Fibroblast of gingiva (primary cell): ENCODE measurements at regions not wholly inside any gene's neighbourhood (a gene's known extent, or its start where the extent isn't known, plus 50 kb on each side); places are given as distances from the start of the nearest gene placed in this dataset.

Source experiments
- DNase-seq: peaks from one replicate; pipeline ENCODE4 v3.0.0-alpha.2; 2011; ENCODE audit warnings: low read depth

DNA sequence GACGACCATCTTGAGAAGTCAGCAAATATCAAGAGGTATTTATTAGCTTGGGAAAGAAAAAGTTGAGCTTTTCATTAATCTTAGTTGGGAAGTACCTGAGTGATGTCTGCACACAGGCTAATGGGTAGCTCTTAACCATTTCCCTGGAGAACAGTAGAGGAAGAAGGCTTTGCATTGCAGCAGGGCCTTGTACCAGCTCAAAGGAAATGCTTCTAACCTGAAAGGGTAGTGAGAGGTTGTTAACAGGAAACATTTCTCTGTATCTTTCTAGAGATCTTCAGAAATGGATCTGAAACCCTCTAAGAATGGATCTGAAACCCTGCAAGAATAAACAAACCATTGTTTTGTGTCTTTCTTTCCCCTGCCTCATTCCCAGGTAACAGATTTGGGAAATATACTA is 393.3 kb downstream of the PLK2 start:
- no peak for DNase-seq

DNA sequence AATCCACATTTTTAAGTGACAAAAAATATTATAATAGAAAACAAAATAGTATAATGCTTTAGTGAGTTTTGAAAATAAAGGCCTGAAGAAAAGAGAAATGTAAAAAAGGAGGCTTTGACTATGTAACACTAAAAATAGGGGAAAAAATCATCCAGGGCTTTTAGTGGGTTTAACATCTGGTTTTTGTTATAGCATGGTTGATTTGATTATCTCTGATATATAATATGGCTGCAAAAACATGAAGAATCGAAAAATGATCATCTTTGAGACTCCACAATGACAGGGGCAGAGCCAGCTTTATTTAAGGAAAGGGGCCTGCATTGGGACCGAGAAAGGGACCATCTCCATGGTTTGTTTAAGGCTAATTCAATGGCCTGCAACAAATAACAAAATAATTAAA is 393.8 kb downstream of the PLK2 start:
- no peak for DNase-seq

DNA sequence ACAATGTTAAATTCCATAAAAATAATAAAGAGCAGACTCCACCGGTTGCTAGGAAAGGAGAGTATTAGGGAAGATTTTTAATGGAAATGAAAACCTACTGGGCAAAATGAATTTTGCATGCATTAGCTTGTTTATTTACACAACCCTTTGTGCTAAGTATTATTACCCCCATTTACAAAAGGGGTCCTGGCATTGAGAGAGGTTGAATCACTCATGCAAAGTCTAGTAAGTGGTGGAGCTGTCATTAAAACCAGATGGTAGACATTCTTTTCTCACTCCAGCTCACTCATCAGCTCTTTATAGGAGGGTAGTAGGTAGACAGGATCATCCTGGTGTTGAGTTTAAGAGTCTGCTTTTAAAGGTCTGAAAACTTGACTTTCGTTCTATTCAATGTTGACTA is 395.1 kb downstream of the PLK2 start:
- peak; percentile 31 for DNase-seq

DNA sequence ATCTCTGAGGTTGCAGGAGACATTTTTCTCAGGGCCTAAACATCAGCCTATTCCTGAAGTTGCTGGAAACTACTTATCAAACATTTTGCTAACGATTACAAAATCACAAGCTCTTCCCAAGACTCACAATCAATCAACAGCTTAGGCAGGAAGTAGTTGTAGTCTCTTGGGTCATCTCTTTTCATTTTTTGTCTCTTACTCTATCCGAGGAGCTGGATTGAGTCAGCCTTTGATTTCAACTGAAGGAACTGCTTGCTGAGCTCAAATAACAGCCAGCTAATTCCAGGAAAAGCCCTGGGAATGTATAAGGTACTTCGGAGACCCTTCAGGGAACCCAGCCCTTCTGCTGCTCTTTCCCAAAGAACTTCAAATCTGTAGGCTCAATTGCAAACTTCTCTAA is 398.9 kb downstream of the PLK2 start:
- peak; percentile 58 for DNase-seq

DNA sequence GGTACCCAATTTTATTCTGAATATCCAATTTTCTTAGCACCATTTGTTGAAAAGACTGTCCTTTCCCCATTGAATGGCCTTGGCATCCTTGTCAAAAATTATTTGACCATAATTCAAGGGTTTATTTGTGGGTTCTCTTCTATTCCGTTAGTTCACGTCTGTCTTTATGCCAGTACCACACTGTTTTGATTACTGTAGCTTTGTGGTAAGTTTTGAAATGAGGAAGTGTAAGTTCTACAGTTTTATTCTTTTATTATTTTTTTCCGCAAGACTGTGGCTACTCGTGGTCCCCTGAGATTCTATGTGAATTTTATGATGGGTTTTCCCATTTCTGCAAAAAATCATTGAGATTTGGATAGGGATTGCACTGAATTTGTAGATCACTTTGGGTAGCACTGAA is 402.6 kb downstream of the PLK2 start:
- DNase-seq = no peak

DNA sequence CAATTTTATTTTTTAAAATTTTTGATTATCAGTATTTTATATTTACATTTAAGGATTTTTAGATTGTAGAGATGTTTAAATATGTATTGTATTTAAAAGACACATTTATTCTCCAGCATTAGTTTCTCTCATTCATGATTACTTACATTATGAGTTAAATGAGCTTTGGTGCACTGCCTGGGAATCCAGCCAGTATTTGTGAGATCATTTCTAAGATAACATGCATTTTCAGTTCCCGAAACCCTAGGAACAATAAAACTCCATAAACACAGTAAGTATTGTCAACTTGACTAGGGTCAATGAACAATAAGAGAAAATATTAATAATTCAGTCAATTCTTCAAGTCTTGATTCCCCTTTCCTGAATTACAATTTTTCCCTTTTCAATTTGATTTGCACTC is 403.3 kb downstream of the PLK2 start:
- no peak for DNase-seq

DNA sequence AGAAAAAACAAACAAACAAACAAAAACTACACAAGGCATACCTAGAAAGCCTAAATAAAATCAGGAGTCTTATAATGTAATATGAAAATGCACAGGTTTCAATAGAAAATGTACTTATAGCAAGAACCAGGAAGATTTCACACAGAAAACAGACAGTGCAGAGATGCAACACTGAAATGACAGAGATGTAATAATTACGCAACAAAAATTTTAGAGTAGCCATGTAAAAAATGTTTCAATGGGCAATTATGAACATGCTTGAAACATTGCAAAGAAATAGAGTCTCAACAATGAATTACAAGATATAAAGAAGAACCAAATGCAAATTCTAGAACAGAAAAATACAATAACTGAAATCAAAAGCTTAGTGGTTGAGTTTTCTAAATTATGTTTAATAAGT is 405.9 kb downstream of the PLK2 start:
- DNase-seq = no peak

DNA sequence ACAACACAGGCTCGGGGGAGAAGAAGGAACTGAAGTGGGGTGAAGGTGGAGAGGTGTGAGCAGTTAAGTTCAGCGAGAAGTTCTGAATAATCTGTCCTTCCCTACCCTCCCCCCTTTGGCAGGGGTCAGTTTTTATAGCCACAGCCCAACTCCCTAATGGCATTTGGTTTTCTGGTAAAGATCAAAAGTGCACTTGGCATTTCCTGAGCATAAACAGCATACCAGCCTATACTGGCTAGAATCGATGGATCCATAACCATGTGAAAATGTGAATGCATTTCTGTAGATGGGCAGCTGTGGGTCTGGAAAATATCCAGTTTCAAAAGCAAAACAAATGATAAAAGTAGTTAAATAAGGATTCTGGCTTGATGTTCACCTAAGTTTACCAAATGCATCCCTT is 410.9 kb downstream of the PLK2 start:
- no peak for DNase-seq

DNA sequence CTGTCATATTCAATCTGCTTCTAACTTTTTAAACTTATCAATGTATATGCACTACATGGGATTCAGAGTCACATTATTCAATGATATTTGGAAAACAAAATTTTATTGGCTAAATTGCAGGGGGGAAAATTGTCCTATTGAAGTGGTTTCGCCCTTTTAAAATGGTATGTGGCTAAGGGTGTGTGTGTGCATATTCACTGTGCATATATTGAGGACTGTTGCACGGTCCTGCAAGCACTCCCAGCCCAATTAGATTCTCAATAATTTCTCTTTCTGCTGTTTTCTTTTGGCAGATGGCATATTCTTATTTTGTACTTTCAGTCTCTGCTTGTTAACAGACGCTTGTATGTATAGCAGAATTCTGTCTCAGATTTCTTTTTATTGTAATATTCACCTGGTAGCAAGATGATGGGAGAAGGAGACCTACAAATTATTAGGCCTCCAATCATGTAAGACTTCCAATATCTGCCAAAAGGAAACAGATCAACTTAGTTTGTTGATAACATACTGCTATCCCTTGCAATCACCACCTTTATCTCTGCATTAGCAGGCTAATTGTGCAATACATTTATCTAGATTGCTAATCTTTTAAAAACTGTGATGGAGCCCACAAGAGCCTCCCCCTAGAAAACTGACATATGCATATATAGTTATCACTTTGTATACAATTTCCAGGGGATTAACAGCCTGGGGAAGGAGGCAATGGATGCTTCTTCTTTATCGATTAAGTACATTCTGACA is 411.5 kb downstream of the PLK2 start:
- DNase-seq = peak; percentile 0

DNA sequence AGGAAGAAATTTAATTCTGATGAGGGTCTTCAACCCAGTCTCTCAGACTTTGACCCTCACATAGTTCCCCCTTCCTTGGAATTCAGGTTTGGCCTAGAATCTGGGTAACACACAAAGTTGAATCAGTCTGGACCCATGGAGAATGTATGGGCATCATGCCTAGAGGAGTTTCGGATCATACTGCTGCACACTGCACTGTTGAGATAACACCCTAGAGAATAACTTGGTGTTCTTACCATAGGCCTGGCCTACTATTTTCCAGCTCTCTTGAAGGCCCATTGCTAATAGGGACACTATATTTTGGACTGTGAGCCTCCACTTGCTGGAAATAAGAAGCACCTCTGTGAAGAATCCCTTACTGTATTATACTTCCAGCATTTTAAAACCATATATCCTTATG is 413.5 kb downstream of the PLK2 start:
- peak; percentile 0 for DNase-seq

DNA sequence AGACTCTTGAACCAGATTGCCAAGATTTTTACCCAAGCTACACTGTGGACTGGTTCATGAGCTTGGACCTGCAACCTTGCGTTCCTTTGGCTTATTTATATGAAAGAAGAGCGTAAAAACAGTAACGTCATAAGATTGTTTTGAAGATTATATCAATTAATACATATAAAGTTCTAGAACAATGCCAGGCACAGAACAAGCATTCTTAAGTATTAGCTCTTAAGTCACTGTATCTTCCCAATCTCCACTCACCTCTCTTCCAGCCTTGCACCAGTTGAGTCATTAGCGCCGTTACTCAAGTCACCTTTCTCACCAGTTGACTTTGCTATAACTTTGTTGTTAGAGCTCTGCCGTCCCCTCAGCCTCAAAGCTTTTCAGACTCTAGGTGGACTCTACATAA is 415.7 kb downstream of the PLK2 start:
- DNase-seq = peak; percentile 0

DNA sequence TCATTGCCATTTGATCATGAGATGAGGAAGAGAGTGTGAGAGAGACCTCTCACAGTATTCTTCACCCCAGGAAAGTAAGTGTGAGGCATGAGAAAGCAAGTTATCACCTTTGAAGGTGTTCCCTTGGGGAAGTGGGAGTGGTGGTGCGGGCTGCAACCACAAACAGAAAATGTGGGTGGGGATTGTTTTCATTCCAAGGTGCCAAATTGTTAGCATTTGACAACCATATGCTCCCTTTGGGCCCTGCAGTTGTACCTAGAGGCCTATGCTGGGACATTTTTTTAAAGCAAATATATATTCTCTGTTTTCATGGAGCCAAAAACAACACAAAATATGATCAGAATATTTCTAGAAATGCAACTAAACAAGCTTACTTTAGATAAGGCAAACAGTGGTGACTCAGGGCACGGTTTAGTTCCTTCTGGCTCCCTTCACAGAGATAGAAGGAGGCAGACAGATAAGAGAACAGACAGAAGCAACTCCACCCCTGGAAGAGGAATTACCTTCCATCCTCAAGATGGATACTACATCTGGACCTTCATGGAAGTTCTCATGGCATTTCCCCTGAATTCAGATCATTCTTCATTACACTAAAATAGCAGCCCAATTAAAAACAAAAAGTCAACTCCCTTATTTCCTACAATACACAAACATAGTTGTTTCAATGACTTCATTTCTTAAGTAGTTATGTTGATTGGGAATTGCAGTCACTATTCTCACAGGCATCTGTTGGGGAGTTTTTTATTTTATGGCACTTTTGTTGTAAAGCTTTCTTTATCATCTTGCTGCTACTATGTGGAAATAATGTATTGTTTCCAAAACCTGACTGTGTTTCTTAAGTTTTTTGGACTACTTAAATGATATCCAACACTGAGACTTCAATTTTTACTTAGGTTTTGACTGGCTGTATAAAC is 416.6 kb downstream of the PLK2 start:
- peak; percentile 0 for DNase-seq

DNA sequence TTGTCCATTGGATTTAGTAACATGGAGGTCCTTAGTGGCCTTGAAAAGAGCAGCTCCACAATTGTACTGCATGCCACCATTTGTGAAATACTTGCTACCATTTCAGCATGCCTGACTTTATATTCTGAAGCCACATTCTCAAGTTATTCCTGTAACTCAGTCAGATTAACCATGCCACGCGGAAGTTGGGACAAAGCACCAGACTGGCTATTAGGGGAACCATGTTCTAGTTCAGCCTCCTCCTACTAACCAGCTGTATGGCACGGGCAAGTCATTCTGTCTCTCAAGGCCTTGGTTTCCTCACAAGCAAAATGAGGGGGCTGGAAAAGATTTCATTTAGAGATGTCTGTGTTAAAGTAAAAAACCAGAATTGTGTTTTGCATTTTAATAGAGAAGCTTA is 418.0 kb downstream of the PLK2 start:
- DNase-seq = peak; percentile 0

DNA sequence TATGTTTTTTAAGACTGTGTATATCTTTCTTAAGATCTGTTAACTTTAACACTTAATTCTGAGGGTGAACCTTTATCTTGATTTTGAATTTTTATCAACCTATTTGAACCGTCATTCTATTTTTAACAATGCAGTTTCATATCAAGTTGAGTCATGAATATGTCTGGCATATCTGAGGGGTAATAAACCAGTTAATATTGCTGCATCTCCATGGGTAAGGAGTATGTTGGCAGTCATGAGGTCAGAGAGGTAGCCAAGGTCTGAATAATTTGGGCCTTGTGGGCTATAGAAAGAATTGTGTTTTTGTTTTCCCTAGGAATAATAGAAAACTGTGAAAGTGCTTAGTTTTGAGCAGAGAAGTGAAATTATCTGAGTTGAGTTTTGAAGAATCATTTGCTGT is 419.0 kb downstream of the PLK2 start:
- no peak for DNase-seq

DNA sequence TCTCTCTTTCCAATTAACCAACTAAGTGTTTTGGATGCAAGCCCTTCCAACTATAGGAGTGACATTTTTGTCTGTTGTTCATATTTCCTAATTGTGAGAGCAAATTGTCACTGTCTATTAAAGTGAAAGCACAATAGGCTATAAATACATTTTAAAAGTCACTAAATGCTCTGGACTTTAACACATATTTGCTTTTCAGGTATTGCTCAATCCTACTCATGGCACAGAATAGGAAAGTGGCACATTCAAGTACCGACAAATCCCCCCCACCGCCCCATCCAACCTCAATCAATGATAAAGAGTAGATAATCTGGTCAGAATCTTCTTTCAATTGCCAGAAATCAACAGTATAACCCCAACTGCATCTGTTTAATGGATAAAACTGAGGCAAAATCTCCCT is 419.8 kb downstream of the PLK2 start:
- DNase-seq = peak; percentile 0

DNA sequence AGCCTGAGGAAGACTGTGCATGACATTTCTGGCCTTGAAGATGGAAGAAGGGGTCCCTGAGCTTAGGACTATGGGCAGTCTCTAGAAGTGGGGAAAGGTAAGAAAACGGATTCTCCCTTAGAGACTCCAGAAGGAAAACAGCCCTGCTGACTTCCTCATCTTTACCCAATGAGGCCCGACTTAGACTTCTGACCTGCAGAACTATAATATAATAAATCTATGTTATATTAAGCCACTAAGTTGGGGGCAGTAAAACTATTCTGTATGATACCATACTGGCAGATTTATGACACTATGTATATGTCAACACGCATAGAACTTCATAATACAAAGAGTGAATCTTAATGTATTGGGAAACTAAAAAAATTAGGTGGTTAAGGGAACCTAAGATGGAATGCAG is 422.0 kb downstream of the PLK2 start:
- DNase-seq = no peak

DNA sequence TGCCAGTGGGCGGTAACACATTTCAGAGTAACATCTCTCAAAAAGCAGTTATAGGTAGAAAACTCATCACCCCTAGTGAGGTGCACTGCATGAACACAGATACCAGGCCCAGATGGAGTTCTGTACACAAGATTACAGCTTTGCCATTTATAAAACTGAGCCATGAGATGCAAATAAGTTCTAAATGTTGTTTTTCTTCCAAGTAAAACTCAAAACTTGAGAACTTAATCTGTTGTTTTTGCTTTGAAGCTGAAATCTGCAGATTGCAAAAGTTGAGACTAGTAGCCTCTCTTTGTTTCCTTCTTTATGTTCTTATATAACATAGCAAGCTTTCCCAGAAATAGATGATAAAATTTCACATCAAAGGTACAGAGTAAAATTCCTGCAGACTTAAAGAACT is 434.1 kb downstream of the PLK2 start:
- DNase-seq = peak; percentile 0

DNA sequence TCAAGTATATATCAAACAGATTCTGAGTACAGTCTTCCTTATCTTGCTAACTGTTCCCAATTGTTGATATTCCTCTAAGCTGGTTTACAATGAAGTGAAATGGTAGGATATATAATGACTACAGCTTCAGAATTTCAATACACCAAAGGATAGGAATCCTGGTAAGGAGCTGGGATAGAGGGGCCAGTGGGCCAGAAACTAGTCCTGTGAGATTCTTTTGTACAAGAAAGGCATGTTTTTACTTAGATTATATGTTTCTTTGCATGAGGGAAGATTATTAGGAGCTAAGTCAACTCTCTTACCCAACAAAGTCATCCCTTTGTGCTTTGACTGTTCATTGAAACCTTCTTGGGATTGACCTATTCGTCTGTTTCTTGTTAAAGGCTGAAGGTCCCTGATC is 435.7 kb downstream of the PLK2 start:
- DNase-seq = peak; percentile 0

DNA sequence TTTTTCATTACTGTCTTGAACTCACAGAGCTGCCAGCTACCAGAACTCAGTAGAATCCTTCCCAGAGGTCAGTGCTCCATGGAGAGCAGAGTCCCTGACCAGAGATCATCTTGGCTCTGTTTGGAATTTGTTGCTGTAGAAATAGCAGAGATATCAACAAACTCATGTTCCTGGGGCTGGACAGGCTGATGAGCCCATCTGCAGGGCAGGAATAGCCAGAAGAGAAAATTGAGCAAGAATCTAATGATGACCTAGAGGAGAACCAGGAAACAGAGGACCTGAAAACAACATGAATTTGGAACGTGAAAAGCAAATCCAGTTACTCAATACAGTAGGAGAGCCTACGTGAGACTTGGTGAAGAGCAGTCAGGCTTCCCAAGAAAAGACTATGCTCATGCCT is 437.8 kb downstream of the PLK2 start:
- DNase-seq = peak; percentile 42

DNA sequence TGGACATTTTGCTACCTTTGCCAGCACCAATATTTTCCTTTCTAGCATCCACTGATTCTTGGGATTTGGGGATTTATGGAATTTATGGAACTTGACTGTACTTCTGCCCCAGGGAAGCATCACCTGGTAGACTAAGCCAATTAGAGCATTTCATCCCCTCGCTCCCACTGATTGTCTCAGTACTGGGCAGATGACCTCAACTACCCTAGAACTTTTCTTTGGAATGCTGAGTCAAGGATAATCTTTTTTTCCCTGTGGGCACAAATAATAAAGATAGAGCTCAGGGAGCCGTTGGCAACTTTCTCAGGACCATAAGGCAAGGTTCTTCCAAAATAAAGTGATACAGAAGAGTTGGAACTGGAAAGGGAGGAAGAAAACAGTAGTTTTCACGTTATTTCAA is 438.4 kb downstream of the PLK2 start:
- no peak for DNase-seq

DNA sequence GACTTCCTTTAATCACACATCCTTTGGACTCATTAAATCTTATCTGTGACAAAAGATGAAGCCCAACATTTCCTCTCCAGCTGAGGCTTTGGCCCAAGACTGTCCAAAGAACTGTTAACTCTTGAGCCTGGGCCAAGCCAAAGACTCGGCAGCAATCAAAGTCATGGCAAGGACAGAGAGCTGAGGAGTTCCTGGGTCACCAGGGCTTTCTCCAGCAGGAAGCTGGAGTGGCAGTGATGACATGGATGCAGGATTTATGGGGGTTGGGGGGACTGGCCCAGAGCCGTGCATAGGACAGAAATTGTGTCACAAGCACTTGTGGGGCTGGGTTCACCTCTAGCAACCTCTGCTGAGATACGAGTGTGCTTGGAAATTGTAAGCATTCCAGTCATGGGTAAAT is 440.3 kb downstream of the PLK2 start:
- DNase-seq = peak; percentile 0

DNA sequence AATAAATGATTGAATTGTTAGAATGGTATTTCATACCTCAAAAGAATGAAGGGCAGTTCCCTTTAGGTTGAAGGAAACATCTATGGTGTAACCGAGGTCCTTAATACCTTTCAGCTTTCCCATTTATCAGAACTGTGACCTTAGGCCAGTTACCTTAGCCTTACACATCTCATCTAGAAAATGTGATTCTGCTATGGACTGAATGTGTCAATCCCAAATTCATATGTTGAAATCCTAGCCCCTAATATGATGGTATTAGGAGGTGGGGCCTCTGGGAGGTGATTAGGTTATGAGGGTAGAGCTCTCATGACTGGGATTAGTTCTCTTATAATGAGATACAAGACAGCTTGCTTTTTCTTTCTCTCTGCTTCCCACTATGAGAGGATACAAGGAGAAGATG is 441.9 kb downstream of the PLK2 start:
- DNase-seq = no peak

DNA sequence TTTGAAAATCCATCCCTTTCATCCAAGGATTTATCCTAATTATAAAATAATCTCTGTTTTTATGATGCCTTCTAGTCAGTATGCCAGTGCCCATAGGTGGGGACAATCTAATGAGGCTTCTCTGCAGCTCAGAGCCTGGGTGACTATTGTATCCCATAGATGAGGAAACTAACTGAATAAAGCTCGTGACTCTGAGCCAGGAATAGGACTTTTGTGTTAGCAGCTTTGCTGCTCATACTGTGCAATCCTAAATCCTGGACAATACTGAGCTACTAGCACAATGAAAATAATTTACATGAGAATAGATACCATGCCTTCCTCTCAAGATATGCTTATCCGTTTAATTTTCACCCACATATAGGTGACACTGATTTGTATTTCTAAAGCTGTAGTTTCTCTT is 443.0 kb downstream of the PLK2 start:
- peak; percentile 0 for DNase-seq

DNA sequence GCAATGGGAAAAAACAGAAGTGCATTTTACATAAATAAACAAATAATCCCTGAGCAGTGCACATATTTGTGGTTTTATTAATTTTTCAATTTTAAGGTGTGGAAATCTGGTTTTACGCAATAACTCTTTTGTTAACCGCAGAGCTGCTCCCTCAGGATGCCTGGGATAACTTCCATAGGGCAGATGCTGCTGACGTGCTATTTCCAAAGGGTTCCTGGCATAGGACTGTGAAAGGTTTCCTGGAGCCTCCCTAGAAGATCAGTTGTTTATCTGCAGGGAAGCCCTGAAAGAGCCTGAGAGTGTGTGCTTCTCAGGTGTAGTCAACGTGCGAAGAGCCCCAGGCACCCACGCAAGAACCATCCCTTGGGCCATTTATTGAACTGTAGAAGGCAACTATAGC is 443.5 kb downstream of the PLK2 start:
- peak; percentile 88 for DNase-seq
